H9 (cell line): ENCODE measurements at regions not wholly inside any gene's neighbourhood (a gene's known extent, or its start where the extent isn't known, plus 50 kb on each side); places are given as distances from the start of the nearest gene placed in this dataset.

Source experiments
- DNase-seq: peaks from one replicate; pipeline ENCODE4 v3.0.0-alpha.2; 2017
- H2AFZ ChIP-seq: one replicate; pipeline ENCODE4 v1.6.1; 2013; ENCODE audit warnings: mild to moderate bottlenecking, low read length, control low read depth, moderate library complexity
- H2AK5ac ChIP-seq: 2 replicates; pipeline ENCODE4 v1.6.1; 2013; ENCODE audit warnings: low read length, control low read depth, mixed read lengths; ENCODE audit not compliant: insufficient read length
- H2BK120ac ChIP-seq: one replicate; pipeline ENCODE4 v1.6.1; 2013; ENCODE audit warnings: low read depth, mild to moderate bottlenecking, low read length, control low read depth, inconsistent platforms; ENCODE audit not compliant: poor library complexity, severe bottlenecking
- H2BK12ac ChIP-seq: 2 replicates; pipeline ENCODE4 v1.6.1; 2013; ENCODE audit warnings: low read length, control low read depth, mixed read lengths, low read depth; ENCODE audit not compliant: insufficient read length
- H2BK15ac ChIP-seq: 2 replicates; pipeline ENCODE4 v1.6.1; 2013; ENCODE audit warnings: low read depth, low read length, control low read depth
- H2BK20ac ChIP-seq: one replicate; pipeline ENCODE4 v1.6.1; 2013; ENCODE audit warnings: low read depth, mild to moderate bottlenecking, low read length, control low read depth, inconsistent platforms; ENCODE audit not compliant: poor library complexity, severe bottlenecking
- H2BK5ac ChIP-seq: 2 replicates; pipeline ENCODE4 v1.6.1; 2013; ENCODE audit warnings: low read length, control low read depth, mixed read lengths; ENCODE audit not compliant: insufficient read length
- H3K14ac ChIP-seq: 2 replicates; pipeline ENCODE4 v1.6.1; 2013; ENCODE audit warnings: low read length, control low read depth; ENCODE audit not compliant: insufficient read depth
- H3K18ac ChIP-seq: 2 replicates; pipeline ENCODE4 v1.6.1; 2013; ENCODE audit warnings: low read depth, mild to moderate bottlenecking, mixed read lengths, low read length, control low read depth; ENCODE audit not compliant: insufficient read length
- H3K23ac ChIP-seq: 2 replicates; pipeline ENCODE4 v1.6.1; 2013; ENCODE audit warnings: low read length, control low read depth, mixed read lengths, low read depth; ENCODE audit not compliant: insufficient read length
- H3K23me2 ChIP-seq: 2 replicates; pipeline ENCODE4 v1.6.1; 2013; ENCODE audit warnings: low read depth, mild to moderate bottlenecking, mixed read lengths, low read length, control low read depth; ENCODE audit not compliant: insufficient read length, poor library complexity, severe bottlenecking
- H3K27ac ChIP-seq: 2 replicates; pipeline ENCODE4 v1.5.1; 2013; ENCODE audit warnings: low read length, control low read depth, mixed read lengths, low read depth; ENCODE audit not compliant: insufficient read length
- H3K27me3 ChIP-seq: 2 replicates; pipeline ENCODE4 v1.6.1; 2013; ENCODE audit warnings: low read length, control low read depth, inconsistent platforms; ENCODE audit not compliant: insufficient read depth
- H3K4ac ChIP-seq: 2 replicates; pipeline ENCODE4 v1.6.1; 2013; ENCODE audit warnings: low read depth, mild to moderate bottlenecking, control low read depth, inconsistent platforms, low read length, moderate library complexity
- H3K4me1 ChIP-seq: 2 replicates; pipeline ENCODE4 v1.6.1; 2013; ENCODE audit warnings: low read length, control low read depth, inconsistent platforms; ENCODE audit not compliant: insufficient read depth
- H3K4me2 ChIP-seq: 2 replicates; pipeline ENCODE4 v1.6.1; 2013; ENCODE audit warnings: low read length, control low read depth, mixed read lengths; ENCODE audit not compliant: insufficient read length, insufficient read depth
- H3K56ac ChIP-seq: 2 replicates; pipeline ENCODE4 v1.6.1; 2013; ENCODE audit warnings: low read depth, mild to moderate bottlenecking, mixed read lengths, low read length, control low read depth; ENCODE audit not compliant: insufficient read length
- H3K79me1 ChIP-seq: 2 replicates; pipeline ENCODE4 v1.6.1; 2013; ENCODE audit warnings: low read depth, mild to moderate bottlenecking, moderate library complexity, low read length, control low read depth, inconsistent platforms; ENCODE audit not compliant: insufficient read depth, poor library complexity, severe bottlenecking
- H3K79me2 ChIP-seq: 2 replicates; pipeline ENCODE4 v1.6.1; 2013; ENCODE audit warnings: low read length, control low read depth, inconsistent platforms; ENCODE audit not compliant: insufficient read depth
- H3K9ac ChIP-seq: 2 replicates; pipeline ENCODE4 v1.6.1; 2013; ENCODE audit warnings: low read length, control low read depth, mixed read lengths; ENCODE audit not compliant: insufficient read length; ENCODE audit errors: extremely low read depth
- H3K9me3 ChIP-seq: one replicate; pipeline ENCODE4 v1.6.1; 2013; ENCODE audit warnings: low read depth, low read length, inconsistent platforms; ENCODE audit not compliant: control insufficient read depth
- H3T11ph ChIP-seq: one replicate; pipeline ENCODE4 v1.6.1; 2013; ENCODE audit warnings: mild to moderate bottlenecking, low read length, control low read depth, inconsistent platforms
- H4K20me1 ChIP-seq: one replicate; pipeline ENCODE4 v1.6.1; 2013; ENCODE audit not compliant: control insufficient read depth, insufficient read length, insufficient read depth
- H4K5ac ChIP-seq: 2 replicates; pipeline ENCODE4 v1.6.1; 2013; ENCODE audit warnings: low read depth, mild to moderate bottlenecking, mixed read lengths, low read length, control low read depth; ENCODE audit not compliant: insufficient read length
- H4K8ac ChIP-seq: replicated peaks from 2 replicates; pipeline ENCODE4 v1.6.1; 2013; ENCODE audit warnings: low read length, control low read depth, mixed read lengths, low read depth; ENCODE audit not compliant: insufficient read length
- H4K91ac ChIP-seq: 2 replicates; pipeline ENCODE4 v1.6.1; 2013; ENCODE audit warnings: low read depth, mild to moderate bottlenecking, moderate library complexity, mixed read lengths, low read length, control low read depth; ENCODE audit not compliant: insufficient read length
- H3K27ac Mint-ChIP-seq, 3 experiments: 2 replicates in 2 of 3; 3 replicates in 1 of 3; pipeline ENCODE4 v1.8.0; 2020 to 2021; ENCODE audit warnings: mixed read lengths in 3 of 3, mild to moderate bottlenecking in 1 of 3, moderate library complexity in 1 of 3
- H3K27me3 Mint-ChIP-seq: 2 replicates; pipeline ENCODE4 v1.8.0; 2021; ENCODE audit warnings: low read depth, mild to moderate bottlenecking, moderate library complexity, mixed read lengths
- H3K36me3 Mint-ChIP-seq, 3 experiments: 2 replicates in 2 of 3; 3 replicates in 1 of 3; pipeline ENCODE4 v1.8.0; 2020 to 2021; ENCODE audit warnings: low read depth in 3 of 3, mixed read lengths in 3 of 3; ENCODE audit not compliant: insufficient read depth in 1 of 3
- H3K4me1 Mint-ChIP-seq, 2 experiments: 2 replicates each; pipeline ENCODE4 v1.8.0; 2020; ENCODE audit warnings: mixed read lengths in 2 of 2
- H3K4me3 Mint-ChIP-seq, 2 experiments: 2 replicates in 1 of 2; 3 replicates in 1 of 2; pipeline ENCODE4 v1.8.0; 2020 to 2021; ENCODE audit warnings: mild to moderate bottlenecking in 2 of 2, mixed read lengths in 2 of 2, moderate library complexity in 1 of 2
- H3K9me3 Mint-ChIP-seq, 2 experiments: 2 replicates in 1 of 2; 3 replicates in 1 of 2; pipeline ENCODE4 v1.8.0; 2020; ENCODE audit warnings: mild to moderate bottlenecking in 2 of 2, mixed read lengths in 2 of 2, moderate library complexity in 1 of 2
- WGBS: extraction: QIAGEN DNeasy Blood & Tissue Kit; methylation state at CpG from one replicate; pipeline ENCODE4 v1.1.7; 2013; ENCODE audit warnings: missing lambda C conversion rate, low lambda C conversion rate, mixed read lengths; ENCODE audit not compliant: insufficient read length; ENCODE audit errors: extremely low coverage; 5-methylcytosine and 5-hydroxymethylcytosine counted together
- TF ChIP-seq, protein P1 (sequence below): fragments of 200-600 bp; sonication (generic); conservative IDR thresholded peaks from 3 replicates; pipeline ENCODE4 v1.8.0; 2021; ENCODE audit warnings: antibody characterized with exemption, mild to moderate bottlenecking

DNA sequence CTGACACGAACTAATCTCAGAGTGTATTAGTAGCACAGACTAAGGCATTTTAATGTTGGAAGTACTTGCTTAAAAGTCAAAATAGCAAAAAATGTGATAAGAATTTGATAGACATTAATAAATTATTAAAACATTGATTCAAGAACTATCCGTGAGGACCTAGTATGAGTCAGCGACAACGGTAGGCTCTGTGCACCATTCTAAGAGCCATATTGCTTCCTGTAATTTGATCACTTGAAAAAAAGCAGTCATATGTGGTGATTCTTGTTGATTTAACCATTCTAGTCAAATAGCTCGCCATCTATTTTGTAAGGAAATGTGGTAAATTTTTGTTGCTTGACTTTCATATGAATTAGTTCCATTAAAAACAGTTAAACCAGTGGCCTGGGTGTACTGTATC lies 534.9 kb upstream of the ARRDC4 start:
- no peaks in the 10 kb centered on the region for H3K27me3 Mint-ChIP-seq
- no peak overlapping the region for H3K23ac ChIP-seq
- H3K9ac ChIP-seq: no peak overlapping the region
- H2BK20ac ChIP-seq: no peak overlapping the region
- TF ChIP-seq, protein P1, sequence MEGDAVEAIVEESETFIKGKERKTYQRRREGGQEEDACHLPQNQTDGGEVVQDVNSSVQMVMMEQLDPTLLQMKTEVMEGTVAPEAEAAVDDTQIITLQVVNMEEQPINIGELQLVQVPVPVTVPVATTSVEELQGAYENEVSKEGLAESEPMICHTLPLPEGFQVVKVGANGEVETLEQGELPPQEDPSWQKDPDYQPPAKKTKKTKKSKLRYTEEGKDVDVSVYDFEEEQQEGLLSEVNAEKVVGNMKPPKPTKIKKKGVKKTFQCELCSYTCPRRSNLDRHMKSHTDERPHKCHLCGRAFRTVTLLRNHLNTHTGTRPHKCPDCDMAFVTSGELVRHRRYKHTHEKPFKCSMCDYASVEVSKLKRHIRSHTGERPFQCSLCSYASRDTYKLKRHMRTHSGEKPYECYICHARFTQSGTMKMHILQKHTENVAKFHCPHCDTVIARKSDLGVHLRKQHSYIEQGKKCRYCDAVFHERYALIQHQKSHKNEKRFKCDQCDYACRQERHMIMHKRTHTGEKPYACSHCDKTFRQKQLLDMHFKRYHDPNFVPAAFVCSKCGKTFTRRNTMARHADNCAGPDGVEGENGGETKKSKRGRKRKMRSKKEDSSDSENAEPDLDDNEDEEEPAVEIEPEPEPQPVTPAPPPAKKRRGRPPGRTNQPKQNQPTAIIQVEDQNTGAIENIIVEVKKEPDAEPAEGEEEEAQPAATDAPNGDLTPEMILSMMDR: no peak
- H3K4me3 Mint-ChIP-seq: no peak overlapping the region
- no peaks in the 10 kb centered on the region for H4K20me1 ChIP-seq
- no peaks in the 10 kb centered on the region for H3K79me1 ChIP-seq
- H3K36me3 Mint-ChIP-seq: peaks cover 0 to under 1% (median 0%) of the 10 kb centered on the region in 3 experiments; a peak in 3 of 7 replicates
- no peak overlapping the region for H3K18ac ChIP-seq
- H3T11ph ChIP-seq: no peak overlapping the region
- H3K27me3 ChIP-seq: no peaks in the 10 kb centered on the region
- no peaks in the 10 kb centered on the region for H3K4me1 Mint-ChIP-seq
- H3K79me2 ChIP-seq: no peaks in the 10 kb centered on the region
- no peak overlapping the region for H2AFZ ChIP-seq
- H4K5ac ChIP-seq: no peak overlapping the region
- no CpG with 5 or more reads among the region's 5 CpGs for WGBS
- no peak overlapping the region for H4K91ac ChIP-seq
- no peak overlapping the region for H3K27ac Mint-ChIP-seq
- no peak overlapping the region for H2BK15ac ChIP-seq
- H3K4ac ChIP-seq: no peak overlapping the region
- no peak overlapping the region for H2BK5ac ChIP-seq
- no peaks in the 10 kb centered on the region for H3K4me1 ChIP-seq
- H3K9me3 Mint-ChIP-seq: no peaks in the 10 kb centered on the region
- no peak overlapping the region for H3K14ac ChIP-seq
- DNase-seq: no peak
- H3K27ac ChIP-seq: no peak overlapping the region
- H3K9me3 ChIP-seq: no peaks in the 10 kb centered on the region
- no peak overlapping the region for H4K8ac ChIP-seq
- no peak overlapping the region for H3K4me2 ChIP-seq
- H3K56ac ChIP-seq: no peak overlapping the region
- H2BK120ac ChIP-seq: no peak overlapping the region
- no peak overlapping the region for H2BK12ac ChIP-seq
- H2AK5ac ChIP-seq: no peak overlapping the region
- H3K23me2 ChIP-seq: no peaks in the 10 kb centered on the region
